ENCODE measurements at regions not wholly inside any gene's neighbourhood (a gene's known extent, or its start where the extent isn't known, plus 50 kb on each side); places are given as distances from the start of the nearest gene placed in this dataset.

- no peak overlapping the region for H3K27ac ChIP-seq
- WGBS, 2 donors = 80 to 90% methylated on average over 5 of the region's 5 CpGs
- ATAC-seq (ENCODE audit: low FRiP score in 2 of 2) (no peak), DNase-seq (no peak)
- no peak overlapping the region for H3K4me3 ChIP-seq
- H3K27me3 ChIP-seq = no peaks in the 10 kb centered on the region
- no peaks in the 10 kb centered on the region for H3K9me3 ChIP-seq
- H3K4me1 ChIP-seq = no peaks in the 10 kb centered on the region
- no peaks in the 10 kb centered on the region for H3K36me3 ChIP-seq
- no peak for TF ChIP-seq POLR2AphosphoS5 (IDR thresholded peaks at IDR 0.05)
- no peak for TF ChIP-seq POLR2A (IDR thresholded peaks at IDR 0.05)
- no peak for TF ChIP-seq EP300 (IDR thresholded peaks at IDR 0.05)
- no peak for TF ChIP-seq CTCF (IDR thresholded peaks at IDR 0.05)
Measured at GRCh38 chr16:73385696-73386095, 337.8 kb upstream of the ZFHX3 start.

GRCh38 chr16:73384506-73385089, 336.7 kb upstream of the ZFHX3 start:
- H3K36me3 ChIP-seq = no peaks in the 10 kb centered on the region
- WGBS, 2 donors = 70 to 94% methylated on average over 5 of the region's 5 CpGs
- H3K27ac ChIP-seq = no peak overlapping the region
- no peak overlapping the region for H3K4me3 ChIP-seq
- no peaks in the 10 kb centered on the region for H3K4me1 ChIP-seq
- ATAC-seq (ENCODE audit: low FRiP score in 2 of 2) = no peak
- no peak for DNase-seq
- H3K9me3 ChIP-seq = no peaks in the 10 kb centered on the region
- TF ChIP-seq POLR2A (IDR thresholded peaks at IDR 0.05) = no peak
- TF ChIP-seq CTCF (IDR thresholded peaks at IDR 0.05) = no peak
- TF ChIP-seq POLR2AphosphoS5 (IDR thresholded peaks at IDR 0.05) = no peak
- TF ChIP-seq EP300 (IDR thresholded peaks at IDR 0.05) = no peak
- no peaks in the 10 kb centered on the region for H3K27me3 ChIP-seq

- H3K27ac ChIP-seq = no peak overlapping the region
- DNase-seq (no peak), ATAC-seq (ENCODE audit: low FRiP score in 2 of 2) (no peak)
- no peaks in the 10 kb centered on the region for H3K9me3 ChIP-seq
- H3K36me3 ChIP-seq = no peaks in the 10 kb centered on the region
- TF ChIP-seq POLR2A (IDR thresholded peaks at IDR 0.05) (no peak), EP300 (IDR thresholded peaks at IDR 0.05) (no peak), CTCF (IDR thresholded peaks at IDR 0.05) (no peak), POLR2AphosphoS5 (IDR thresholded peaks at IDR 0.05) (no peak)
- H3K4me3 ChIP-seq = no peak overlapping the region
- H3K4me1 ChIP-seq = no peaks in the 10 kb centered on the region
- H3K27me3 ChIP-seq = no peaks in the 10 kb centered on the region
- 74 to 80% methylated on average over 3 of the region's 3 CpGs for WGBS, 2 donors
Measured at GRCh38 chr16:73383988-73384365, 336.0 kb upstream of the ZFHX3 start.

GRCh38 chr16:73383195-73383987, 335.5 kb upstream of the ZFHX3 start:
- TF ChIP-seq EP300 (IDR thresholded peaks at IDR 0.05) = no peak
- no peak for TF ChIP-seq POLR2A (IDR thresholded peaks at IDR 0.05)
- H3K27ac ChIP-seq = no peak overlapping the region
- H3K36me3 ChIP-seq = no peaks in the 10 kb centered on the region
- no peak for ATAC-seq (ENCODE audit: low FRiP score in 2 of 2)
- DNase-seq = peak in 1 of 2 donors; percentile 9
- H3K27me3 ChIP-seq = no peaks in the 10 kb centered on the region
- H3K9me3 ChIP-seq = no peaks in the 10 kb centered on the region
- H3K4me1 ChIP-seq = no peaks in the 10 kb centered on the region
- WGBS, 2 donors = 86 to 88% methylated on average over 21 of the region's 21 CpGs
- H3K4me3 ChIP-seq = no peak overlapping the region

- WGBS, 2 donors = 85 to 87% methylated on average over 4 of the region's 4 CpGs
Measured at GRCh38 chr16:73378471-73378870, 330.5 kb upstream of the ZFHX3 start.

More at GRCh38 chr16:73378471-73378870, 330.5 kb upstream of the ZFHX3 start:
- Histone ChIP-seq H3K9me3 (no peaks in the 10 kb centered on the region), H3K36me3 (no peaks in the 10 kb centered on the region), H3K4me1 (no peaks in the 10 kb centered on the region), H3K4me3 (no peak overlapping the region), H3K27ac (no peak overlapping the region), H3K27me3 (no peaks in the 10 kb centered on the region)
- TF ChIP-seq POLR2AphosphoS5 (IDR thresholded peaks at IDR 0.05) (no peak), POLR2A (IDR thresholded peaks at IDR 0.05) (no peak), CTCF (IDR thresholded peaks at IDR 0.05) (no peak), EP300 (IDR thresholded peaks at IDR 0.05) (no peak)
- DNase-seq (no peak), ATAC-seq (ENCODE audit: low FRiP score in 2 of 2) (no peak)

All from upper lobe of left lung (tissue), 6 donors.